OCI-LY3 (cell line): ENCODE measurements at regions not wholly inside any gene's neighbourhood (a gene's known extent, or its start where the extent isn't known, plus 50 kb on each side); places are given as distances from the start of the nearest gene placed in this dataset.
"Not testable (repeated sequence)": the region's sequence is repeated elsewhere in the genome, so short reads cannot be mapped to it uniquely, and the experiment has no call there.

Experiments
- CTCF ChIP-seq: fragments of 200-600, 300-600 bp; sonication (generic); IDR thresholded peaks from 2 replicates; pipeline ENCODE4 v1.5.1; 2014; ENCODE audit warnings: antibody characterized with exemption, low read length, low read depth
- EZH2phosphoT487 ChIP-seq: fragments of 200-600 bp; shearing (Covaris generic); IDR thresholded peaks from 2 replicates; pipeline ENCODE4 v1.6.1; 2018; ENCODE audit warnings: antibody characterized with exemption, mixed run types, low read depth

- TF ChIP-seq CTCF, EZH2phosphoT487: not testable (repeated sequence)
Observed at GRCh38 chr10:123235014-123235413, 80.8 kb downstream of the BUB3 start.
